PC-9 (cell line): ENCODE measurements at regions not wholly inside any gene's neighbourhood (a gene's known extent, or its start where the extent isn't known, plus 50 kb on each side); places are given as distances from the start of the nearest gene placed in this dataset.

ENCODE experiments used
- BruUV-seq: library from RNA; stranded (reverse); fragments of 400-500 nt; replicated peaks from 2 replicates; lab custom pipeline; 2021; lab: Mats Ljungman, UMichigan
- CTCF ChIA-PET: fragments of 300-600 bp; sonication (Branson Sonifier 250); formaldehyde crosslinking; loops from one replicate; lab custom pipeline; 2022; ENCODE audit warnings: antibody characterized with exemption; lab: Charles Lee
- POLR2A ChIA-PET: fragments of 300-600 bp; sonication (Branson Sonifier 250); formaldehyde crosslinking; loops from one replicate; lab custom pipeline; 2022; ENCODE audit warnings: antibody characterized with exemption; ENCODE audit not compliant: unreplicated experiment; lab: Charles Lee
- DNase-seq, 2 experiments: peaks; one replicate each; pipeline versions ENCODE4 v3.0.0 to v3.0.0-alpha.2; 2015 to 2022; ENCODE audit warnings: mixed read lengths in 1 of 2
- H2AFZ ChIP-seq: fragments of 200-600 bp; sonication (generic); 2 replicates; pipeline ENCODE4 v1.8.1; 2017; ENCODE audit warnings: antibody characterized with exemption
- H3F3A ChIP-seq: fragments of 200-600 bp; sonication (generic); 2 replicates; pipeline ENCODE4 v1.8.1; 2017; ENCODE audit warnings: antibody characterized with exemption, mild to moderate bottlenecking, low read depth; ENCODE audit not compliant: insufficient read depth
- H3K27ac ChIP-seq: fragments of 200-600 bp; sonication (generic); 2 replicates; pipeline ENCODE4 v1.6.1; 2016; ENCODE audit warnings: mixed run types
- H3K27me3 ChIP-seq: fragments of 200-600 bp; sonication (generic); 2 replicates; pipeline ENCODE4 v1.6.1; 2016; ENCODE audit warnings: low read depth, mixed run types; ENCODE audit not compliant: insufficient read depth
- H3K36me3 ChIP-seq: fragments of 200-600 bp; sonication (generic); 2 replicates; pipeline ENCODE4 v1.6.1; 2016; ENCODE audit warnings: low read depth, mixed run types
- H3K4me1 ChIP-seq: fragments of 200-600 bp; sonication (generic); replicated peaks from 2 replicates; pipeline ENCODE4 v1.6.1; 2016; ENCODE audit warnings: mixed run types; ENCODE audit not compliant: insufficient read depth
- H3K4me2 ChIP-seq: fragments of 200-600 bp; sonication (generic); 2 replicates; pipeline ENCODE4 v1.6.1; 2017; ENCODE audit warnings: mixed run types
- H3K4me3 ChIP-seq: fragments of 200-600 bp; sonication (generic); 2 replicates; pipeline ENCODE4 v1.6.1; 2016; ENCODE audit warnings: mixed run types
- H3K79me2 ChIP-seq: fragments of 200-600 bp; sonication (generic); 2 replicates; pipeline ENCODE4 v1.6.1; 2017; ENCODE audit warnings: low read depth, mixed run types
- H3K9me2 ChIP-seq: fragments of 200-600 bp; sonication (generic); 2 replicates; pipeline ENCODE4 v1.8.1; 2017; ENCODE audit warnings: mild to moderate bottlenecking; ENCODE audit not compliant: insufficient read depth
- H3K9me3 ChIP-seq: fragments of 200-600 bp; sonication (generic); 2 replicates; pipeline ENCODE4 v1.8.1; 2016; ENCODE audit warnings: low read depth; ENCODE audit not compliant: insufficient read depth
- H4K20me1 ChIP-seq: fragments of 200-600 bp; sonication (generic); 2 replicates; pipeline ENCODE4 v1.8.1; 2017; ENCODE audit not compliant: insufficient read depth
- CTCF ChIP-seq: fragments of 200-600 bp; sonication (generic); conservative IDR thresholded peaks from 2 replicates; pipeline ENCODE4 v1.6.1; 2017; ENCODE audit warnings: mixed run types, antibody characterized with exemption, mild to moderate bottlenecking, moderate library complexity
- EZH2 ChIP-seq: fragments of 200-600 bp; sonication (generic); IDR thresholded peaks from 2 replicates; pipeline ENCODE4 v1.8.0; 2017; ENCODE audit warnings: antibody characterized with exemption, low read depth
- intact Hi-C: fragments of 100-400 bp; cut with micrococcal nuclease; formaldehyde crosslinking; loops from one replicate; pipeline ENCODE4 v1.10.0; 2022; ENCODE audit not compliant: unreplicated experiment

GRCh38 chr1:76013206-76013581 lies 61.4 kb upstream of the ST6GALNAC3 start:
- CTCF ChIA-PET: no interaction called here
- no peak overlapping the region for H2AFZ ChIP-seq
- no peak overlapping the region for H3K27ac ChIP-seq
- 0 out of 2 replicates have a peak, but pooled peaks cover 5% of the 10 kb centered on the region for H3K9me2 ChIP-seq
- no peaks in the 10 kb centered on the region for H3K36me3 ChIP-seq
- BruUV-seq: no TSS peak
- no peaks in the 10 kb centered on the region for H3F3A ChIP-seq
- H3K4me1 ChIP-seq: peaks cover 4% of the 10 kb centered on the region
- H3K4me3 ChIP-seq: no peak overlapping the region
- no peak for DNase-seq
- no peaks in the 10 kb centered on the region for H4K20me1 ChIP-seq
- TF ChIP-seq CTCF: no peak
- no peak for TF ChIP-seq EZH2
- no peak overlapping the region for H3K4me2 ChIP-seq
- POLR2A ChIA-PET: no interaction called here
- intact Hi-C loops: no loop called here
- H3K79me2 ChIP-seq: no peaks in the 10 kb centered on the region
- H3K27me3 ChIP-seq: no peaks in the 10 kb centered on the region
- no peaks in the 10 kb centered on the region for H3K9me3 ChIP-seq

- CTCF ChIA-PET: no interaction called here
- no peak overlapping the region for H3K4me2 ChIP-seq
- H3K9me3 ChIP-seq: no peaks in the 10 kb centered on the region
- no peaks in the 10 kb centered on the region for H3K27me3 ChIP-seq
- H3K9me2 ChIP-seq: no peaks in the 10 kb centered on the region
- no peaks in the 10 kb centered on the region for H3F3A ChIP-seq
- DNase-seq: no peak
- BruUV-seq: no TSS peak
- intact Hi-C loops: no loop called here
- H3K27ac ChIP-seq: no peak overlapping the region
- H3K36me3 ChIP-seq: no peaks in the 10 kb centered on the region
- POLR2A ChIA-PET: no interaction called here
- no peaks in the 10 kb centered on the region for H4K20me1 ChIP-seq
- H3K4me3 ChIP-seq: no peak overlapping the region
- no peak for TF ChIP-seq EZH2
- TF ChIP-seq CTCF: no peak
- H2AFZ ChIP-seq: no peak overlapping the region
- H3K4me1 ChIP-seq: no peaks in the 10 kb centered on the region
- no peaks in the 10 kb centered on the region for H3K79me2 ChIP-seq
Observed at GRCh38 chr1:76015478-76016103, 59.0 kb upstream of the ST6GALNAC3 start.

GRCh38 chr1:76018045-76018444 lies 56.5 kb upstream of the ST6GALNAC3 start:
- CTCF ChIA-PET: no interaction called here
- Histone ChIP-seq H3K79me2 (no peaks in the 10 kb centered on the region), H3F3A (no peaks in the 10 kb centered on the region), H3K27ac (no peak overlapping the region), H3K9me3 (no peaks in the 10 kb centered on the region), H3K4me2 (no peak overlapping the region), H3K27me3 (no peaks in the 10 kb centered on the region), H3K9me2 (no peaks in the 10 kb centered on the region), H3K36me3 (no peaks in the 10 kb centered on the region), H3K4me3 (no peak overlapping the region), H2AFZ (no peak overlapping the region), H4K20me1 (no peaks in the 10 kb centered on the region), H3K4me1 (no peaks in the 10 kb centered on the region)
- DNase-seq: no peak
- POLR2A ChIA-PET: no interaction called here
- no TSS peak for BruUV-seq
- TF ChIP-seq EZH2: no peak
- no peak for TF ChIP-seq CTCF
- intact Hi-C loops: no loop called here
